HepG2 (cell line): ENCODE measurements at regions not wholly inside any gene's neighbourhood (a gene's known extent, or its start where the extent isn't known, plus 50 kb on each side); places are given as distances from the start of the nearest gene placed in this dataset.

Experiments used
- ATAC-seq: fragments of 200-7000 bp; cut with Tn5 transposase; 3 replicates; pipeline ENCODE4 v1.9.1; 2020; ENCODE audit warnings: mild to moderate bottlenecking, moderate library complexity
- BruUV-seq: library from RNA; stranded (reverse); fragments of 400-500 nt; replicated peaks from 2 replicates; lab custom pipeline; 2021; lab: Mats Ljungman, UMichigan
- CTCF ChIA-PET: fragments of 300-600 bp; formaldehyde crosslinking; extraction: SDS; loops from one replicate; lab custom pipeline; 2021; ENCODE audit warnings: low total read pairs, inconsistent platforms, low intra/inter-chr PET ratio; lab: Yijun Ruan, JAX
- POLR2A ChIA-PET: fragments of 350-600 bp; sonication (Branson Sonifier 250); formaldehyde crosslinking; loops from one replicate; lab custom pipeline; 2020; ENCODE audit warnings: antibody characterized with exemption, inconsistent platforms; lab: Yijun Ruan, JAX
- DNase-seq: peaks from one replicate; pipeline ENCODE4 v3.0.0-alpha.2; 2015; ENCODE audit warnings: low spot score
- FAIRE-seq: peaks from 3 replicates; lab custom pipeline; 2011; peaks lifted over from hg19 to GRCh38; lab: Jason Lieb, UNC
- H2AFZ ChIP-seq: one replicate; pipeline ENCODE4 v1.6.1; 2011; ENCODE audit warnings: low read length, inconsistent platforms
- H3K27ac ChIP-seq: fragments of 300-600 bp; 3 replicates; pipeline ENCODE4 v1.8.0; 2011; ENCODE audit warnings: mixed run types, mild to moderate bottlenecking, mixed read lengths, low read length, inconsistent platforms; ENCODE audit not compliant: insufficient read depth; ENCODE audit errors: extremely low read length
- H3K27me3 ChIP-seq, 2 experiments: fragments of 200-600 bp in 1 of 2; 2 replicates in 1 of 2; 3 replicates in 1 of 2; pipeline versions ENCODE4 v1.6.0 to v1.8.0; 2011; ENCODE audit warnings: low read length in 2 of 2, mild to moderate bottlenecking in 2 of 2, moderate library complexity in 2 of 2, inconsistent platforms in 1 of 2; ENCODE audit not compliant: insufficient read depth in 2 of 2, control insufficient read depth in 1 of 2
- H3K36me3 ChIP-seq, 2 experiments: fragments of 200-600 bp in 1 of 2; replicated peaks in 1 of 2; 2 replicates in 1 of 2; 3 replicates in 1 of 2; pipeline versions ENCODE4 v1.5.1 to v1.8.0; 2011; ENCODE audit warnings: low read length in 2 of 2, inconsistent platforms in 1 of 2; ENCODE audit not compliant: insufficient read depth in 2 of 2, control insufficient read depth in 1 of 2
- H3K4me1 ChIP-seq: 2 replicates; pipeline ENCODE4 v1.5.1; 2012; ENCODE audit warnings: low read length, inconsistent platforms; ENCODE audit not compliant: insufficient read depth
- H3K4me2 ChIP-seq: 2 replicates; pipeline ENCODE4 v1.6.0; 2011; ENCODE audit warnings: low read depth, low read length, inconsistent platforms
- H3K4me3 ChIP-seq, 3 experiments: fragments of 200-600 bp in 1 of 3; sonication (generic), shearing (Covaris generic) in 1 of 3; replicated peaks in 1 of 3; 2 replicates each; pipeline ENCODE4 v1.5.1; 2011 to 2016; ENCODE audit warnings: low read length in 3 of 3, inconsistent platforms in 2 of 3, low read depth in 2 of 3, mild to moderate bottlenecking in 2 of 3, control low read depth in 1 of 3, mixed read lengths in 1 of 3; ENCODE audit not compliant: insufficient read depth in 1 of 3
- H3K79me2 ChIP-seq: one replicate; pipeline ENCODE4 v1.6.1; 2011; ENCODE audit warnings: low read length, inconsistent platforms; ENCODE audit not compliant: insufficient read depth
- H3K9ac ChIP-seq: 2 replicates; pipeline ENCODE4 v1.6.0; 2011; ENCODE audit warnings: mild to moderate bottlenecking, low read depth, low read length, inconsistent platforms; ENCODE audit not compliant: insufficient read depth
- H3K9me3 ChIP-seq: 2 replicates; pipeline ENCODE4 v1.5.1; 2012; ENCODE audit warnings: mild to moderate bottlenecking, low read length
- H4K20me1 ChIP-seq: 2 replicates; pipeline ENCODE4 v1.6.0; 2011; ENCODE audit warnings: inconsistent platforms, mild to moderate bottlenecking, low read length, moderate library complexity; ENCODE audit not compliant: insufficient read depth
- BORCS8-MEF2B ChIP-seq: sonication (generic); formaldehyde crosslinking; IDR thresholded peaks from 2 replicates; pipeline ENCODE4 v1.8.0; 2022; ENCODE audit warnings: mild to moderate bottlenecking, missing genetic modification reagents
- FOXK2 ChIP-seq: fragments of 450-650 bp; IDR thresholded peaks from 2 replicates; pipeline ENCODE4 v1.6.1; 2016
- JUN ChIP-seq: sonication (generic); formaldehyde crosslinking; IDR thresholded peaks from 2 replicates; pipeline ENCODE4 v1.4.0; 2020; ENCODE audit warnings: mild to moderate bottlenecking, missing genetic modification reagents
- KDM4B ChIP-seq: sonication (generic); formaldehyde crosslinking; IDR thresholded peaks from 2 replicates; pipeline ENCODE4 v1.4.0; 2020; ENCODE audit warnings: missing genetic modification reagents
- KLF11 ChIP-seq: IDR thresholded peaks from 2 replicates; pipeline ENCODE4 v1.6.1; 2016; ENCODE audit warnings: missing compliant biosample characterization
- KLF13 ChIP-seq: sonication (generic); formaldehyde crosslinking; IDR thresholded peaks from 2 replicates; pipeline ENCODE4 v1.4.0; 2020; ENCODE audit warnings: mild to moderate bottlenecking, missing genetic modification reagents
- PAX8 ChIP-seq: sonication (generic); formaldehyde crosslinking; IDR thresholded peaks from 2 replicates; pipeline ENCODE4 v1.8.0; 2022; ENCODE audit warnings: mild to moderate bottlenecking, missing genetic modification reagents, borderline replicate concordance
- RARG ChIP-seq: sonication (generic); formaldehyde crosslinking; IDR thresholded peaks from 2 replicates; pipeline ENCODE4 v1.4.0; 2020; ENCODE audit warnings: low read depth, mild to moderate bottlenecking, missing genetic modification reagents
- RBFOX2 ChIP-seq: fragments of 200-400 bp; formaldehyde crosslinking; IDR thresholded peaks from 2 replicates; pipeline ENCODE4 v1.6.1; 2017; ENCODE audit warnings: low read depth, mild to moderate bottlenecking, low read length
- REXO4 ChIP-seq: sonication (generic); formaldehyde crosslinking; IDR thresholded peaks from 2 replicates; pipeline ENCODE4 v1.8.0; 2022; ENCODE audit warnings: missing genetic modification reagents, mild to moderate bottlenecking, borderline replicate concordance
- SNAI1 ChIP-seq: sonication (generic); formaldehyde crosslinking; IDR thresholded peaks from 2 replicates; pipeline ENCODE4 v1.5.0; 2020; ENCODE audit warnings: mild to moderate bottlenecking, missing genetic modification reagents, borderline replicate concordance
- ZNF136 ChIP-seq: sonication (generic); formaldehyde crosslinking; IDR thresholded peaks from 2 replicates; pipeline ENCODE4 v1.8.1; 2022; ENCODE audit warnings: low read depth, mild to moderate bottlenecking, moderate library complexity, missing genetic modification reagents
- ZNF33B ChIP-seq: sonication (generic); formaldehyde crosslinking; IDR thresholded peaks from 2 replicates; pipeline ENCODE4 v1.5.1; 2020; ENCODE audit warnings: mild to moderate bottlenecking, missing genetic modification reagents
- ZNF431 ChIP-seq: sonication (generic); formaldehyde crosslinking; IDR thresholded peaks from 2 replicates; pipeline ENCODE4 v1.9.0; 2022; ENCODE audit warnings: missing genetic modification reagents, low read depth, mild to moderate bottlenecking, borderline replicate concordance
- ZNF768 ChIP-seq: sonication (generic); formaldehyde crosslinking; IDR thresholded peaks from 2 replicates; pipeline ENCODE4 v1.4.0; 2020; ENCODE audit warnings: missing genetic modification reagents
- WGBS: methylation state at CpG from one replicate; pipeline ENCODE4 v1.1.6; 2017; ENCODE audit warnings: low lambda C conversion rate; 5-methylcytosine and 5-hydroxymethylcytosine counted together
- in situ Hi-C: cut with HindIII; loops from 2 replicates; pipeline ENCODE4 v1.10.0; 2017; ENCODE audit warnings: low pct_unique_long_range_greater_than_20kb; ENCODE audit not compliant: extremely low pct_ligation_motif_present
- intact Hi-C: fragments of 100-400 bp; cut with micrococcal nuclease; formaldehyde crosslinking; loops from one replicate; pipeline ENCODE4 v1.10.0; 2022; ENCODE audit not compliant: unreplicated experiment
- TF ChIP-seq, protein P1 (sequence below): sonication (generic); formaldehyde crosslinking; IDR thresholded peaks from 2 replicates; pipeline ENCODE4 v1.5.0; 2020; ENCODE audit warnings: missing genetic modification reagents
- TF ChIP-seq, protein P2 (sequence below): sonication (generic); formaldehyde crosslinking; IDR thresholded peaks from 2 replicates; pipeline ENCODE4 v1.5.1; 2020; ENCODE audit warnings: missing genetic modification reagents, mild to moderate bottlenecking, borderline replicate concordance
- TF ChIP-seq, protein P3 (sequence below): sonication (generic); formaldehyde crosslinking; IDR thresholded peaks from 2 replicates; pipeline ENCODE4 v1.4.0; 2020; ENCODE audit warnings: missing genetic modification reagents

DNA sequence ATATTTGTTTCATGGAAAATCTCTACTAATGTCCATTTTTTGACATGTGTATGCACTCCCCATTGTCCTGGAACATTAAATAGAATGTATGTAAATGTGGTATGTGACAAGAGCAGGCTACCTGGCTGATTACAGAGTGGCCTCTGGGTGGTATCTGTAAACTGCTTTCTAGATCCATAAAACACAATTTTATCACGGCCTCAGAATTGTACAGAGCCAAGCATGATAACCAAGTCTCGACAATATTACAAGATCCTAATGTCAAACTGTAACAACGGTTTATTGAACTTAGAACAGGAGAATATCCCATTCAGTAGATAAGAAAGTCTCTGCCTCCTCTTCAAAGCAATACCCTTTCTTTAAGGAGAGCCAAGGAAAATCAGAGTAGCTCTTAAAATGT lies 212.4 kb downstream of the PCDH7 start:
- no peak for ATAC-seq
- Histone ChIP-seq H3K79me2 (no peaks in the 10 kb centered on the region), H2AFZ (no peak overlapping the region), H3K9me3 (no peaks in the 10 kb centered on the region), H3K4me2 (no peak overlapping the region), H3K27me3 (no peaks in the 10 kb centered on the region), H3K36me3 (no peaks in the 10 kb centered on the region), H3K27ac (no peak overlapping the region), H3K9ac (no peak overlapping the region), H3K4me3 (no peak overlapping the region), H3K4me1 (no peaks in the 10 kb centered on the region), H4K20me1 (no peaks in the 10 kb centered on the region)
- ChIA-PET POLR2A (no interaction called here), CTCF (no interaction called here)
- no TSS peak for BruUV-seq
- DNase-seq = no peak
- FAIRE-seq = no peak
- in situ Hi-C loops (no loop called here), intact Hi-C loops (no loop called here)
- 0% methylated on average over 3 of the region's 3 CpGs for whole genome bisulfite sequencing
- TF ChIP-seq KLF11 (CRISPR knock-in tag) = no peak
- no peak for TF ChIP-seq ZNF33B (CRISPR knock-in tag)
- no peak for TF ChIP-seq PAX8 (CRISPR knock-in tag)
- TF ChIP-seq RBFOX2 = no peak
- no peak for TF ChIP-seq RARG
- no peak for TF ChIP-seq ZNF136 (CRISPR knock-in tag)
- no peak for TF ChIP-seq BORCS8-MEF2B (CRISPR knock-in tag)
- TF ChIP-seq, protein P1, sequence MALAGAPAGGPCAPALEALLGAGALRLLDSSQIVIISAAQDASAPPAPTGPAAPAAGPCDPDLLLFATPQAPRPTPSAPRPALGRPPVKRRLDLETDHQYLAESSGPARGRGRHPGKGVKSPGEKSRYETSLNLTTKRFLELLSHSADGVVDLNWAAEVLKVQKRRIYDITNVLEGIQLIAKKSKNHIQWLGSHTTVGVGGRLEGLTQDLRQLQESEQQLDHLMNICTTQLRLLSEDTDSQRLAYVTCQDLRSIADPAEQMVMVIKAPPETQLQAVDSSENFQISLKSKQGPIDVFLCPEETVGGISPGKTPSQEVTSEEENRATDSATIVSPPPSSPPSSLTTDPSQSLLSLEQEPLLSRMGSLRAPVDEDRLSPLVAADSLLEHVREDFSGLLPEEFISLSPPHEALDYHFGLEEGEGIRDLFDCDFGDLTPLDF (CRISPR knock-in tag) = no peak
- no peak for TF ChIP-seq REXO4 (CRISPR knock-in tag)
- no peak for TF ChIP-seq JUN
- TF ChIP-seq, protein P2, sequence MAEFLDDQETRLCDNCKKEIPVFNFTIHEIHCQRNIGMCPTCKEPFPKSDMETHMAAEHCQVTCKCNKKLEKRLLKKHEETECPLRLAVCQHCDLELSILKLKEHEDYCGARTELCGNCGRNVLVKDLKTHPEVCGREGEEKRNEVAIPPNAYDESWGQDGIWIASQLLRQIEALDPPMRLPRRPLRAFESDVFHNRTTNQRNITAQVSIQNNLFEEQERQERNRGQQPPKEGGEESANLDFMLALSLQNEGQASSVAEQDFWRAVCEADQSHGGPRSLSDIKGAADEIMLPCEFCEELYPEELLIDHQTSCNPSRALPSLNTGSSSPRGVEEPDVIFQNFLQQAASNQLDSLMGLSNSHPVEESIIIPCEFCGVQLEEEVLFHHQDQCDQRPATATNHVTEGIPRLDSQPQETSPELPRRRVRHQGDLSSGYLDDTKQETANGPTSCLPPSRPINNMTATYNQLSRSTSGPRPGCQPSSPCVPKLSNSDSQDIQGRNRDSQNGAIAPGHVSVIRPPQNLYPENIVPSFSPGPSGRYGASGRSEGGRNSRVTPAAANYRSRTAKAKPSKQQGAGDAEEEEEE (CRISPR knock-in tag) = no peak
- TF ChIP-seq, protein P3, sequence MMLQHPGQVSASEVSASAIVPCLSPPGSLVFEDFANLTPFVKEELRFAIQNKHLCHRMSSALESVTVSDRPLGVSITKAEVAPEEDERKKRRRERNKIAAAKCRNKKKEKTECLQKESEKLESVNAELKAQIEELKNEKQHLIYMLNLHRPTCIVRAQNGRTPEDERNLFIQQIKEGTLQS (CRISPR knock-in tag) = no peak
- TF ChIP-seq KLF13 (CRISPR knock-in tag) = no peak
- TF ChIP-seq FOXK2 = no peak
- TF ChIP-seq SNAI1 = no peak
- TF ChIP-seq ZNF768 (CRISPR knock-in tag) = no peak
- TF ChIP-seq KDM4B (CRISPR knock-in tag) = no peak
- TF ChIP-seq ZNF431 = no peak
